MG63 (cell line): ENCODE measurements at regions not wholly inside any gene's neighbourhood (a gene's known extent, or its start where the extent isn't known, plus 50 kb on each side); places are given as distances from the start of the nearest gene placed in this dataset.
"Not testable (repeated sequence)": the region's sequence is repeated elsewhere in the genome, so short reads cannot be mapped to it uniquely, and the experiment has no call there.

Source experiments
- DNase-seq: peaks from one replicate; pipeline ENCODE4 v3.0.0-alpha.2; 2020
- H3K27me3 ChIP-seq: fragments of 250-450 bp; sonication (Bioruptor Pico); 2 replicates; pipeline ENCODE4 v1.5.1; 2020; ENCODE audit warnings: mild to moderate bottlenecking, moderate library complexity
- H3K36me3 ChIP-seq: fragments of 250-450 bp; sonication (Bioruptor Pico); 2 replicates; pipeline ENCODE4 v1.5.1; 2020; ENCODE audit warnings: mild to moderate bottlenecking, moderate library complexity
- H3K4me3 ChIP-seq: fragments of 250-450 bp; sonication (Bioruptor Pico); 2 replicates; pipeline ENCODE4 v1.5.1; 2020; ENCODE audit warnings: mild to moderate bottlenecking, moderate library complexity
- H3K9me3 ChIP-seq: fragments of 250-450 bp; sonication (Bioruptor Pico); 2 replicates; pipeline ENCODE4 v1.5.1; 2020; ENCODE audit warnings: mild to moderate bottlenecking, moderate library complexity

DNA sequence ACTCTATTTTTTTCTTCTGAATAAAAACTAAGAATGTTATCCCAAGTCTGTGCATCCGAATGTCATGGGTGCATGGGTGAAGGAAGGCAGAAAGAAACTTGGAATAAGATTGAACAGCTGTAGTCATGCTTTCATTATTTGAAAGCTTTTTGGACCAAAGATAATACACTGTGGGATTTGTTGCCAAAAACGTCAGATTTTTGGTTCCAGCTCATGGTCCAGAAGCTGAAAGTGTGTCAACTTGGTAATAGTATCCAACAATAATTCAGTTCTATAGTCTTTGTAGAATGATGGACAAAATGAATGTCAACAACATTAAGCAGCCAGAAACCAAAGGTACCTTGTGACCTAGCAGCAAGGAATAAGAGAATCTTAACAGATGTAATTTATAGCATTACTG is 327.9 kb upstream of the ADAMTS9 start:
- H3K9me3 ChIP-seq: no peaks in the 10 kb centered on the region
- H3K4me3 ChIP-seq: no peak overlapping the region
- H3K36me3 ChIP-seq: no peaks in the 10 kb centered on the region
- H3K27me3 ChIP-seq: no peaks in the 10 kb centered on the region
- no peak for DNase-seq

DNA sequence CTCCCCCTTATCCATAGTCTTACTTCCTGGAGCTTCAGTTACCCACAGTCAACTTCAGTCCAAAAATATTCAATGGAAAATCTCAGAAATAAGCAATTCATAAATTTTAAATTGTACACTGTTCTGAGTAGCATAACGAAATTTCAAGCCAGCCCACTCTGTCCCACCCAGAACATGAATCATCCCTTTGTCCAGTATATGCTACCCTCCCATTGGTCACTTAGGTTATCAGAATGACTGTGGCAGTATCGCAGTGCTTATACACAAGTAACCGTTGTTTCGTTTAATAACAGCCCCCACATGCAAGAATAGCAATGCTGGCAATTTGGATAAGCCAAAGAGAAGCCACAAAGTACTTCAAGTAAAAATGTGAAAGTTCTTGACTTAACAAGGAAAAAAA is 325.3 kb upstream of the ADAMTS9 start:
- no peaks in the 10 kb centered on the region for H3K9me3 ChIP-seq
- DNase-seq: no peak

DNA sequence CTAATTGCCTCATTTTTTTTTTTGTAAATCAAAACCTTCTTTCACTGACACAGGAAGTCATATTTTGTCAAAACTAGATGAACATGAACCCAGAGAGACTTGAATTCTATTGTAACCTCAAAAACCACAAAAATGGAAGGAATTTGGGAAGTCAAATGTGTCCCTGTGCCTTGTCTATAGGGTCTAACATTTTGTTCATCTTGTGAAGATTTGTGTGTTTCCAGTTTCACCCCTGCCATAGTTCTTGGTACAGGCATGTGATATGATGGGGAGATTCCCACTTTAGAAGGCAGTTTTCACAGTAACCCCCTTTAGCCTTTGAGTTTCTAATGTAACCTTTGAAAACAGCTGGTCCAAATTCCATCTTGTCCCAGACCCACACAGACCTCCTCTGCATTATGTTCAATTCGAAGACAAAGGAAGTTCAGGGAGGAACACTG is 318.5 kb upstream of the ADAMTS9 start:
- no peaks in the 10 kb centered on the region for H3K27me3 ChIP-seq
- no peak overlapping the region for H3K4me3 ChIP-seq
- H3K36me3 ChIP-seq: no peaks in the 10 kb centered on the region
- no peaks in the 10 kb centered on the region for H3K9me3 ChIP-seq
- no peak for DNase-seq

More for the DNA sequence above, 325.3 kb upstream of the ADAMTS9 start:
- H3K4me3 ChIP-seq: no peak overlapping the region
- no peaks in the 10 kb centered on the region for H3K27me3 ChIP-seq
- no peaks in the 10 kb centered on the region for H3K36me3 ChIP-seq

DNA sequence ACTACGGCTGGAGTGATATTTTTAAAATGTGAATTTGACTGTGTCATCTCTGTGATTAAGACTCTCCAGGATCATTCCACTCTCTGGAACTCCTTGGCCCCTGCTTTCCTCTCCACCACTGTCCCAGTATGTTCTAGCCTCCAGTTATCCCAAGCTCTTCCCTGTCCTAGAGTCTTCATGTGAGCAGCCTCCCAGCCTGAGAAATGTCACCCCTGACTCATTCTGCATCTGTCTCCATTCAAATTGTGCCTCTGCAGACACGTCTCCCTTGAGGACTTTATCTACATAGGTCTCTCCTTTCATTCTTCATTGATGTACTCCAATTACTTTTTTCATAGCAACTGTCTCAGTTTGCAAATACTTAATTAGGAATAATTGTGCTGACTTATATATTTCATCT is 317.7 kb upstream of the ADAMTS9 start:
- DNase-seq: no peak
- H3K4me3 ChIP-seq: no peak overlapping the region
- H3K27me3 ChIP-seq: no peaks in the 10 kb centered on the region
- no peaks in the 10 kb centered on the region for H3K36me3 ChIP-seq
- no peaks in the 10 kb centered on the region for H3K9me3 ChIP-seq

DNA sequence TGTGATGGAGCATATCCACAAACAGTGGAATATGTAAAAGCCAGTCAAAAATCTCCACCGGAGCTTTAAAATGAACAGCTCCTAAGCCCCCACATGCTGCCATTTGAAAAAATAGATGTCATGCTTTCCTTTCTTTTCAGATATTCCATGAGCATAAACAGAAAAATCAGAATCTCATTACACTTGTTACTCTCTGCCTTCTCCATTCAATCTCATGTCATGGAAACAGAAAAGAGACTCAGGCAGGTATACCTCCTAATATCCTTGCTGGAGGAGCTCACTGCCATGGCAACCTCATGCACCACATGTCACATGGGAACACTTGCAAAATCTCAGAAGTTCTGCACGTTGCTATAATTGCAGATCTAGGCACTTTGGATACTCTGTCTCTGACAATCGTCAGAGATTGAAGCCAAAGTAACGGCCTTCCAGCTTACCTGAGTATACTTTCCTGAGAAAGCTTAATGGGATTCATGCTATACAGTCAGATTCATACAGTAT is 317.0 kb upstream of the ADAMTS9 start:
- no peaks in the 10 kb centered on the region for H3K9me3 ChIP-seq
- H3K4me3 ChIP-seq: no peak overlapping the region
- no peaks in the 10 kb centered on the region for H3K36me3 ChIP-seq
- H3K27me3 ChIP-seq: no peaks in the 10 kb centered on the region
- no peak for DNase-seq

DNA sequence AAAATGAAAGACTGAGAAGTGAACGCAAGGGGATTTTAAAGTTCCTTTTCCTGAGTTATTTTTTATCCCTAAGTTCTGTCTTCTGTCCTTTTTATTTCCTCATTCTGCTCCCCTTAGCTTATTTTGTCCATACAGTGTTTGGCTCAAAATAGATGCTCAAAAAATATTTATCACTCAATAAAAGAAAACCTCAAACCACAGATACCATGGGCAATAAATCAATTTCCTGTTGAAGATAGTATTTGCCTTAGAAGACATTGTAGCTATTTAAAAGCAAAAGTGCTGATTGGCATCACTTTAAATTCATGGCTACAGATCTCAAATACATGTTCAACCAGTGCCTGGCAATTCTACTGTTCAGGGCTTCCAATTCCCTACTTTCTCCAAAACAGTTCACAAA is 316.5 kb upstream of the ADAMTS9 start:
- no peak overlapping the region for H3K4me3 ChIP-seq
- H3K36me3 ChIP-seq: no peaks in the 10 kb centered on the region
- DNase-seq: no peak
- H3K27me3 ChIP-seq: no peaks in the 10 kb centered on the region
- no peaks in the 10 kb centered on the region for H3K9me3 ChIP-seq

DNA sequence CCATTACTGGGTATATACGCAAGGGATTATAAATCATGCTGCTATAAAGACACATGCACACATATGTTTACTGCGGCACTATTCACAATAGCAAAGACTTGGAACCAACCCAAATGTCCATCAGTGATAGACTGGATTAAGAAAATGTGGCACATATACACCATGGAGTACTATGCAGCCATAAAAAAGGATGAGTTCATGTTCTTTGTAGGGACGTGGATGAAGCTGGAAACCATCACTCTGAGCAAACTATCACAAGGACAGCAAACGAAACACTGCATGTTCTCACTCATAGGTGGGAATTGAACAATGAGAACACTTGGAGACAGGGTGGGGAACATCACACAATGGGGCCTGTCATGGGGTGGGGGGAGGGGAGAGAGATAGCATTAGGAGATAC is 313.3 kb upstream of the ADAMTS9 start:
- not testable (repeated sequence) for H3K4me3 ChIP-seq, H3K9me3 ChIP-seq, H3K36me3 ChIP-seq, H3K27me3 ChIP-seq, DNase-seq

DNA sequence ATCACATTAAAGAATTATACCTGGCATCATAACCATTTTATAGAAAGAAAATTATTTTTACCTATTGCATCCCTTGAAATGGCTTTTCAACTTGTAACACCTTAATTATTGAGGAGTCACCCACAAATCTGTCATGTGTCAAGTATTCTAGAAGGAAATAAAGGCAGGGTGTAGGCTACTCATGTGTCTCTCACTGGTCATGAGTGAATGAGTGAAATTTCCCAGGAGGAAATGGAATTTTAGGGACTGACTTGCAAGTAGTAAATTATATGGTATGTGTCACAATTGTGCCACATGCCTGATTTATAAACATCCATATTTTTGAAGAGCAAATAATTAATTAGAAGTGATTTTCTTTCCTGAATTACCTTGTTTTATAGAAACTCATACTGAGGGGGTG is 310.5 kb upstream of the ADAMTS9 start:
- H3K36me3 ChIP-seq: no peaks in the 10 kb centered on the region

DNA sequence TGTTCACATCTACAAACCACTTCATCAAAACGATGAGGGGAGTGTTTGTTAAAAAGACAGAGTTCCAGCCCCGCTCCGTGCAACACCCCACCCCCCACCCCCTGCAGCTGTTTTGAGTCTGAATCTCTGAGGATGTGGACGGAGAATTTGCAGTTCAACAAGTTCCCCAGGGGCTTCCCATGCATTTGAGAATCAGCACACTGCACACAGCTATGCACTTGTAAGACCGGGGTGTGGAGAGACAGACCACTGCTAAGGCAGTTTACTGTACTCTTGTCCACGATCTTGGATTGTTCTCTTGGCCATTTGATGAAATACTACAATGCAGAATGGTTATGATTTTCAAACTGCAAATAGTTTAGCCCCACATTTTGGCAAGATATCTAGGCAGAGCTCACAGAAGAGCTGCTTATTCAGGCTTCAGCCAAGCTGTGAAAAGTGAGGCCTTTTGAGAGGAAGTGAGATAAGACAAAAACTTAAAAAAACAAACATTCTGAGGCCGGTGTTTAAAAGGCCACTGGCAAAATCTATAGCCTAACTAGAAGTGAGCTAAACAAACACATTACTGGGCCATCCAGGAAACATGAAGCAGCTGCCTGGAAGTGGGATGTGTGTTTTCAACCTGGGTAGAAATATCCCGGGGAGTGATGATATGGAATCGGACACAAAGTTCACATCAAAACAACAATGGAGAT is 308.2 kb upstream of the ADAMTS9 start:
- H3K4me3 ChIP-seq: no peak overlapping the region
- H3K9me3 ChIP-seq: no peaks in the 10 kb centered on the region
- H3K27me3 ChIP-seq: no peaks in the 10 kb centered on the region
- DNase-seq: no peak
- H3K36me3 ChIP-seq: no peaks in the 10 kb centered on the region

More for the DNA sequence above, 310.5 kb upstream of the ADAMTS9 start:
- H3K4me3 ChIP-seq: no peak overlapping the region
- H3K27me3 ChIP-seq: no peaks in the 10 kb centered on the region
- no peak for DNase-seq
- no peaks in the 10 kb centered on the region for H3K9me3 ChIP-seq

DNA sequence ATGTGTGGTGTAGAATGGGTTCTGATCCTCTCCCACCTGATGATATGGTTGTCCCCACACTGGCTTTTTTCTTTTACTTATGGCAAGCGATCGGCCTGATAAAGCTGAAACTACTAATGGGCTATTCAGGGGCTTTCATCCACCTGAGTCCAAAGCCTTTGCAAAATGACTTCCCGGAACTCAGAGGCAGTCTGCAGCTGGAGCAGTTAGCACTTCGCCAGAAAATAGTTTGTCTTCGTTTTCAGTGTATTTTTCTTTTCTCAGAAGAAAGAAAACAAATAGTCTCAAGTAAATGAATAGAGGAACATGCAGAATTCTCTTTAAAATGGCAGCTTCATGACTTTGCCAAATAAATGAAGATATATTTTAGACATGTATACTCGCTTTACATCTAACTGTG is 306.0 kb upstream of the ADAMTS9 start:
- no peaks in the 10 kb centered on the region for H3K9me3 ChIP-seq
- no peak overlapping the region for H3K4me3 ChIP-seq
- DNase-seq: no peak
- no peaks in the 10 kb centered on the region for H3K36me3 ChIP-seq
- no peaks in the 10 kb centered on the region for H3K27me3 ChIP-seq

DNA sequence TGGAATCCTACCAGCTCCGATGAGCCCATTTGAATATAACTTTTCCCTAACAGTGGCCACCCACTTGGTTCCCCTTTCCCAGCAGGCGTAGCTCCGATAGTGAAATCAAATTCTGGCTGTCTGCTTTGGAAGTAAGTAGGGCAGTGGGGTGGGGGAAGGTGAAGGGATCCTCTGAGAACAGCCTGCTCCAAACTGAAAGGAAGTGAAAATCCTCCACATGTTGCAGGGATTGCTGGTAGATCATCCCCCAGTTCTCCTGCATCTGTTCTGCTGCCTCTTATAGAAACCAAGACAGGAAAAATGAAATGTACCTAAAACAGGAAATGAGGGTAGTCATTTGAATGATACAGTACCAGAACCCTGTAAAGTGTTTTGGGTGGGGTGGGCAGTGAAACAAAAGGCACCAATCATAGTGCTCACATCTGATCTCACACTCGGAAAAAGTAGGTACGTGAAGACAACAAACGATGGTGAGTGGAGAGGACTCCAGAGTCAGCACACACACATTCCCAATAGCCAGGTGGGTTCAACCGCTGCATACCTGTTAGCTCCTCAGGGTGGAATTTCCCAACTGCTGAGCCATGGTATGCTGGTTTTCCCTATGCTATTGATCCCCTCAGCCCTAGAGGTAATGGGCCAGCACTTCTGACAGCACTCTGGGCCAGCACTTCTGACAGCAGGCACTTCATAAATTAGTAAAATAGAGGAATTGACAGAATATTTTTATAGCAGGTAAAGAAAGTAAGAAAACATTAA is 304.9 kb upstream of the ADAMTS9 start:
- no peak for DNase-seq

DNA sequence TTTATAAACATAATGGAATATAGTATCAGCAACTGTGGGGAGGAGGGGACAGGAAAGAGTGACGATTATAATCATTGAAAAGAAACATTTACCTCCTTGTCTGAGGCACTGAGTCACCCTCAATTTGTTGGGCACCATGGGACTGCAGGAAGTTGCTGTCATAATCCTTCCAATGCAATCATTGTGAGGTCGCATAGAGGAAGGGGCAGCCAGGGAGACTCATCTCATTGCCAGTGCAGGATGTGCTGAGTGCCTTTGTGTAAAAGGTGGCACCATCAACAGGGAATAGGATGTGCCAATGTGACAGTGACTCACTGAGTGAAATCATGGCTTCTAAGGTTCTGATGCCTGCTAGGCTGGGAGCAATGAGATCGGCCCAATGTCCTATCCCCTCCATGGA is 300.4 kb upstream of the ADAMTS9 start:
- H3K9me3 ChIP-seq: no peaks in the 10 kb centered on the region
- H3K36me3 ChIP-seq: no peaks in the 10 kb centered on the region
- H3K4me3 ChIP-seq: no peak overlapping the region
- no peaks in the 10 kb centered on the region for H3K27me3 ChIP-seq
- no peak for DNase-seq

More for the DNA sequence above, 304.9 kb upstream of the ADAMTS9 start:
- no peaks in the 10 kb centered on the region for H3K27me3 ChIP-seq
- no peak overlapping the region for H3K4me3 ChIP-seq
- no peaks in the 10 kb centered on the region for H3K36me3 ChIP-seq
- H3K9me3 ChIP-seq: no peaks in the 10 kb centered on the region

DNA sequence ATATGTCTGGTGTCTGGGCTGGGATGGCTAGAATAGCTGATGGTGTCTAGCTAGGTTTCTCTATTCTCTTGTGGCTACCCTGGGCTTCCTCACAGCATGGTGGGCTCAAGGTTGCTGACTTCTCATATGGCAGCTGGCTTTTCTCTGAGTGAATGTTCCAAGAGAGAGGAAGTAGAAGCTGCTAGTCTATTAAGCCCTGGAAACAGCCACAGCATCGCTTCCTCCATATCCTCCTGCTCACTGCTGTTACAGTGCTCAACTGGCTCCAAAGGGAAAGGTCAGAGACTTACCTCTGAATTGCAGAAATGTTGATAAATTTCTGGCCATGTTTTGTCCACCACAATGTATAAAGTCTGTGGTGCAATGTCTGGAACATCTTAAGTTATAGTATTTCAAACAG is 299.9 kb upstream of the ADAMTS9 start:
- no peaks in the 10 kb centered on the region for H3K9me3 ChIP-seq
- H3K36me3 ChIP-seq: no peaks in the 10 kb centered on the region
- DNase-seq: no peak
- no peak overlapping the region for H3K4me3 ChIP-seq
- H3K27me3 ChIP-seq: no peaks in the 10 kb centered on the region

DNA sequence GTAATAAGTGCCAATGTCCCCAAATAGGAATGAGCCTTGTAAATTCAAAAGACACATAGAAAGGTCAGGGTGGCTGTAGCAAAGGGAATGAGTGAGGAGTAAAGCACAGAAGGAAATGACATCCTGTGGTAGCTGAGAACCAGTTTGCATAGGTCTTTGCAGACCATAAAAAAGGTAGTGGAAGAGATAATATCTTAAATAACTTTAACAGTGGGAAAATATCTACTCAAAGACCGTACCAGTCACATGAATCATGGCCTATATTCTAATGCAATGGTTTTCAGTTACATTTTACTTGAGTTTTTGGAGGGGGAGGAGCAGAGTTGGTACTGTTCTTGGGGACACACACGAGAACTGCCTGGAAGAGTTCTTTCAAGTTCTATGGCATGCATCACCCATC is 297.3 kb upstream of the ADAMTS9 start:
- Histone ChIP-seq H3K4me3 (no peak overlapping the region), H3K9me3 (no peaks in the 10 kb centered on the region), H3K27me3 (no peaks in the 10 kb centered on the region), H3K36me3 (no peaks in the 10 kb centered on the region)
- no peak for DNase-seq

DNA sequence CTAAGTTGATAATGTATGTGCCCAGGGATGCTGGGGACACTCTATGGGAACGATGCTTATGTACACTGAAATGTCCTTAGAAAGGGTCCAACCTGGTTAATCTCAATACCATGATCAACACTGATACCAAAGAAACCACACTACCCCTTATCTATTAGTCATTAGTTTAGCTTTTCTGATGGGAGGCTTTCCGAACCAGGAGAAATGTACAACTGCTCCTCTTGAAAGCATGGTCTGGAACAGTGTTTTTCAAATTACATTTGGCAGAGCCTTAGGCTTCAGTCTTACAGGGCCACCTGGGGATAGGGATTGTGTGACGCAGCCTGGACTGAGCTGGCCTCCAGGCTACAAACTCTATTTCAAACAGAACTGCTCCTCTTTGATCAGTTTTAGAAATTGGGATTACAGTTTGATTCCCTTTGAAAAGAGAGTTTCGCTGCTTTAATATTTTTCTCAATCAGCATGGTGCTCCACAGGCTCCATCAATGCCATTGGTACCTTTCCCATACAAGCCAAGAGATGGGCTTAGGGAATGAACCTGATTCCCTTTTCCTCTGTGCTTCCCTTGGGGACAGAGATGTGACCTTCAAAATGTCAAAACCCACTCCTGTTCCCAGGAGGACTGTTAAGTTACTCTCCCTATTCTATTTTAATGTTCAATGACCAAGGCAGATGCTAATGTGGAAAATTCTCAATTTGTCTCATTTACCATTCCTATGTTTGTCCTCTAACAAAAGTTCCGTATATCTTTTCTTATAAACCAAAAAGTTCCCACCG is 296.0 kb upstream of the ADAMTS9 start:
- no peaks in the 10 kb centered on the region for H3K27me3 ChIP-seq
- no peak for DNase-seq
- no peaks in the 10 kb centered on the region for H3K9me3 ChIP-seq
- H3K36me3 ChIP-seq: no peaks in the 10 kb centered on the region
- H3K4me3 ChIP-seq: no peak overlapping the region

DNA sequence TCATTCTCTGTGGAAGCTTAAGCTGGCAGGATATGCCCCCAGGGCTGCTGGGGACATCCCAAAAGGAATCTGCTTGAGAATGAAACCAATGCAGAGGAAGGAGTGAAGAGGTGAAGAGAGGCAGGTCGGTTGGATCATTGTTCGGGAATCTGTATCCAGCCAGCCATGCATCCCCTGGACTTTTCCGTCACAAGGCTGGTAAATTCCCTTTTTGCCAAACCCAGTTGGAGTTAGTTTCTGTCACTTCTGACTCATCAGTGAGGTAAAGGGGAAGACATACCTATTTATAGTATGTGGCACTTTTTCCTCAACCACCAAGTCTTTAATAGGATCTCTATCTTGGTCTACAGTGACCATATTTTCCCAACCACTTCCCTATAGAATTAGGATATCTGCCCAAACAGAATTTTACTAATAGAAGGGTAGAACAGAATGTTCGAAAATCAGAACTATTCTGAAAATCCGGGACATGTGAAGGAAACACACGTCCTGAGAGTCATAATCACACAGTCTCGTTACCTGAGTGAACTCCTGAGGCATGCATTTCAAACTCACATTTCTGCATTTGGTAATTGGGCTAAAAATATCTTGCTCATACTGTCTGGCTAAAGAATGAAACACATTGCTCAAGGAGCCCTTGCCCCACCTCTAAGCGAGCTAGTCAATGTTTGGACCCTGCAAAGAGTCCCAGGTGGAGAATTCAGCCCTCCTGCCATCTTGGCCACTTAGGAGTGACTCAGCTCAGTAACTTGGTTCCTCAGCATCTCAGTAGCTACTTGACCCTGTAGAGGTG is 289.7 kb upstream of the ADAMTS9 start:
- Histone ChIP-seq H3K9me3 (no peaks in the 10 kb centered on the region), H3K27me3 (no peaks in the 10 kb centered on the region), H3K36me3 (no peaks in the 10 kb centered on the region), H3K4me3 (no peak overlapping the region)
- DNase-seq: no peak

DNA sequence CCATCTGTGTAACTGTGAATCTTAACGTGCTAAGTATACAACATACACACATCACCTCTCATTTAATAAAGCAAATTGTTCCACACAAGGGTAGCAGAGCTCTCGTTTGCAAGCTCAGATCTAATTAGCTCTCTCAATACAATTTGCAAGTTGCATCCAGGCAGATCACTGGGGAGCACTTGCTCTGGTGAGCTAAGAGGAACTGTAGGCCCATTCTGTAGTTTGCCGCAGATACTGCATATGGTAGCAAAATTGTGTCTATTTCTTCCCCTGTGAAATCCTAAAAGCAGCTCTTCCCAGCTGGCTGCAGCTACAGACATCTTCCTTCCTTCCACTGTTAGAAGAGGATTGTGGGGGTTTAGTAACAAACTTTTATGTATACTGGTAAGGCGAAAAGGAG is 288.7 kb upstream of the ADAMTS9 start:
- Histone ChIP-seq H3K36me3 (no peaks in the 10 kb centered on the region), H3K9me3 (no peaks in the 10 kb centered on the region), H3K27me3 (no peaks in the 10 kb centered on the region), H3K4me3 (no peak overlapping the region)
- no peak for DNase-seq
